Left lung (tissue), 4 donors: ENCODE measurements at regions not wholly inside any gene's neighbourhood (a gene's known extent, or its start where the extent isn't known, plus 50 kb on each side); places are given as distances from the start of the nearest gene placed in this dataset.

ENCODE experiments used
- ATAC-seq: fragments of 200-7000 bp; cut with Tn5 transposase; one replicate; pipeline ENCODE4 v1.9.1; 2020; ENCODE audit warnings: moderate library complexity
- DNase-seq, 4 donors: peaks; one replicate each; pipeline ENCODE4 v3.0.0-alpha.2; 2013 to 2020
- H3K27ac ChIP-seq, 2 donors: fragments of 200-600 bp; sonication (generic) in 1 of 2; one replicate each; pipeline versions ENCODE4 v1.5.0 to v1.8.0; 2020 to 2021
- H3K27me3 ChIP-seq, 2 donors: fragments of 200-600 bp; sonication (generic) in 1 of 2; one replicate each; pipeline versions ENCODE4 v1.5.0 to v1.8.0; 2020 to 2021
- H3K36me3 ChIP-seq, 2 donors: fragments of 200-600 bp; sonication (generic) in 1 of 2; one replicate each; pipeline versions ENCODE4 v1.5.0 to v1.8.0; 2020 to 2021
- H3K4me1 ChIP-seq, 2 donors: fragments of 200-600 bp; one replicate each; pipeline ENCODE4 v1.8.0; 2021
- H3K4me3 ChIP-seq, 2 donors: fragments of 200-600 bp; sonication (generic) in 1 of 2; one replicate each; pipeline versions ENCODE4 v1.5.0 to v1.8.0; 2020 to 2021; ENCODE audit warnings: mild to moderate bottlenecking in 1 of 2
- H3K9me3 ChIP-seq, 2 donors: fragments of 200-600 bp; sonication (generic) in 1 of 2; one replicate each; pipeline versions ENCODE4 v1.5.0 to v1.8.0; 2020 to 2021
- CTCF ChIP-seq, 2 donors: fragments of 200-600 bp; sonication (generic) in 1 of 2; IDR thresholded peaks; one replicate each; pipeline versions ENCODE4 v1.5.0 to v1.8.0; 2021; ENCODE audit warnings: antibody characterized with exemption in 2 of 2
- intact Hi-C, 2 donors: fragments of 100-400 bp; cut with DNase I; formaldehyde crosslinking; loops; one replicate each; pipeline versions ENCODE4 v1.11.2 to v1.14.2; 2022
- donor health status: DM: no; HTN: yes; CAD: no.
- donor health status: DM: no; HTN: no; CAD: no.

- Histone ChIP-seq H3K27me3 (no peaks in the 10 kb centered on the region), H3K27ac (no peak overlapping the region), H3K4me1 (no peaks in the 10 kb centered on the region), H3K9me3 (no peaks in the 10 kb centered on the region), H3K4me3 (no peak overlapping the region), H3K36me3 (no peaks in the 10 kb centered on the region)
- DNase-seq (no peak), ATAC-seq (no peak)
- no peak for TF ChIP-seq CTCF (IDR thresholded peaks at IDR 0.05)
- intact Hi-C loops, result no loop called here
These were observed 278.0 kb downstream of the METTL4 start for GRCh38 chr18:2293109-2293839.

DNA sequence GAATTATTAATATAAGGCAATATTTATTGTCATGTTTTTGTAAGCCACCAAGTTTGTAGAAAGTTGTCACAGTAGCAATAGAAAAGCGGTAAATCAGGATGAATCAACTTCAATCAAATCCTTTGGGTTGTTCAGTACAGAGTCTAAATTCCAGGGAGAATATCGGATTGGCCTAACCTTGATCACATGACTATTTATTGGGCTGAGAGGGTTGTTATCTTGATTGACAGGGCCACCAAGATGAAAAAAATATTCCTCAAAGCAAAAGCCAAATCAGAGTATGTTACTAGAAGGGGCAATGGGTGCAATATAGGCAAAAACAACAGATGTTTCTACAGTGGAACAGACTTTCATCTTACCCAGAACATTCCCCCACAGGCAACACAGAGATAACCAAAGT is 270.0 kb downstream of the METTL4 start:
- TF ChIP-seq CTCF (IDR thresholded peaks at IDR 0.05), result no peak
- intact Hi-C loops, result no loop called here
- ATAC-seq, result no peak
- no peaks in the 10 kb centered on the region for H3K9me3 ChIP-seq
- H3K4me3 ChIP-seq, result no peak overlapping the region
- peaks cover 10 to 12% of the 10 kb centered on the region in 2 donors for H3K4me1 ChIP-seq
- DNase-seq, result no peak
- H3K36me3 ChIP-seq, result no peaks in the 10 kb centered on the region
- H3K27me3 ChIP-seq, result no peaks in the 10 kb centered on the region
- H3K27ac ChIP-seq, result no peak overlapping the region

DNA sequence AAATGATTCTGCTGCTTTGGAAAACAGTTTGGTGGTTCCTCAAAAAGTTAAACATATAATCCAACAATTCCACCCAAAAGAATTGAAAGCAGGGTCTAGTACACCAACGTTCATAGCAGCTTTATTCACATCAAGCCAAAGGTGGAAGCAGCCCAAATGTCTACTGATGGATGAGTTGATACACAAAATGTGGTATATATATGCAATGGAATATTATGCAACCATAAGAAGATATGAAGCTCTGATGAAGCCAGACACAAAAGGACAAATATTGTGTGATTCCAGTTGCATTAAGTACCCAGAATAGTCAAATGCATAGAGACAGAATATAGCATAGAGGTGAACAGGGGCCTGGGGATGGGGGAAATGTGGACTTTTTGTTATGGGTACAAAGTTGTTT is 269.3 kb downstream of the METTL4 start:
- H3K36me3 ChIP-seq, result no peaks in the 10 kb centered on the region
- TF ChIP-seq CTCF (IDR thresholded peaks at IDR 0.05), result no peak
- H3K4me3 ChIP-seq, result no peak overlapping the region
- no peak overlapping the region for H3K27ac ChIP-seq
- no peaks in the 10 kb centered on the region for H3K9me3 ChIP-seq
- no peak for ATAC-seq
- peaks cover 10 to 12% of the 10 kb centered on the region in 2 donors for H3K4me1 ChIP-seq
- DNase-seq, result no peak
- intact Hi-C loops, result no loop called here
- H3K27me3 ChIP-seq, result no peaks in the 10 kb centered on the region

- intact Hi-C loops, result no loop called here
These were observed 268.4 kb downstream of the METTL4 start for GRCh38 chr18:2302628-2303516.

More at GRCh38 chr18:2302628-2303516, 268.4 kb downstream of the METTL4 start:
- DNase-seq (no peak), ATAC-seq (peak; percentile 59)
- H3K4me3 ChIP-seq, result no peak overlapping the region
- no peak for TF ChIP-seq CTCF (IDR thresholded peaks at IDR 0.05)
- peaks cover 10 to 12% of the 10 kb centered on the region in 2 donors for H3K4me1 ChIP-seq
- no peaks in the 10 kb centered on the region for H3K27me3 ChIP-seq
- H3K27ac ChIP-seq, result peak overlapping the region in 1 of 2 donors; percentile 23
- H3K36me3 ChIP-seq, result no peaks in the 10 kb centered on the region
- H3K9me3 ChIP-seq, result no peaks in the 10 kb centered on the region
